IgD-negative memory B cell (primary cell): ENCODE measurements at regions not wholly inside any gene's neighbourhood (a gene's known extent, or its start where the extent isn't known, plus 50 kb on each side); places are given as distances from the start of the nearest gene placed in this dataset.

Experiments
- H3K27ac Mint-ChIP-seq, 3 donors: one replicate each; pipeline ENCODE4 v1.8.0; 2020 to 2022; ENCODE audit warnings: mild to moderate bottlenecking in 3 of 3, mixed read lengths in 3 of 3, moderate library complexity in 1 of 3
- H3K27me3 Mint-ChIP-seq: one replicate; pipeline ENCODE4 v1.8.0; 2021; ENCODE audit warnings: mixed read lengths
- H3K36me3 Mint-ChIP-seq: one replicate; pipeline ENCODE4 v1.8.0; 2020; ENCODE audit warnings: mild to moderate bottlenecking, mixed read lengths
- H3K4me1 Mint-ChIP-seq, 3 donors: one replicate each; pipeline ENCODE4 v1.8.0; 2020 to 2022; ENCODE audit warnings: mixed read lengths in 3 of 3, mild to moderate bottlenecking in 1 of 3
- H3K4me3 Mint-ChIP-seq, 4 donors: one replicate each; pipeline ENCODE4 v1.8.0; 2020 to 2022; ENCODE audit warnings: mild to moderate bottlenecking in 4 of 4, mixed read lengths in 4 of 4, moderate library complexity in 3 of 4
- H3K9me3 Mint-ChIP-seq, 3 donors: one replicate each; pipeline ENCODE4 v1.8.0; 2020 to 2021; ENCODE audit warnings: mixed read lengths in 3 of 3, mild to moderate bottlenecking in 1 of 3

DNA sequence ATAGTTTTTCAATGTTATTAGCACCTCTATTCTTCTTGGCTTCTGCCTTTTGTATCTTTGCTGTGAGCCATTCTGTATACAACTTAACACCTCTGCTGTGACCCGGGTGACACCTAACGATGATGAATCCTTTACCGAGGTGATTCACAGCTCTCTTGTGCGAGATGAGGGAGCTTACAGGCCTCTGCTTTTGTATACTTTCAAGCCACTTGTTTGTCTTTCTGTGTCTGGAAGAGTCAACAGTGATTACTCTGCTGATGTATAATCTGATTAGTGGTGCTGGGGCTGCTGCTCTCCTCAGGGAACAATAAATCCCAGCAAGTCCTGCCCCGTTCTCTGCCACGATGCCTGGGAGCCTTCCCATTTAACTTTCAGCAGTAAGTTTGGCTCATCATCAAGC is 442.9 kb upstream of the SGCD start:
- no peak overlapping the region for H3K4me3 Mint-ChIP-seq
- peaks cover 0 to 2% (median 0%) of the 10 kb centered on the region in 3 donors for H3K9me3 Mint-ChIP-seq
- H3K27me3 Mint-ChIP-seq = no peaks in the 10 kb centered on the region
- H3K36me3 Mint-ChIP-seq = no peaks in the 10 kb centered on the region
- H3K27ac Mint-ChIP-seq = no peak overlapping the region
- H3K4me1 Mint-ChIP-seq = no peaks in the 10 kb centered on the region

DNA sequence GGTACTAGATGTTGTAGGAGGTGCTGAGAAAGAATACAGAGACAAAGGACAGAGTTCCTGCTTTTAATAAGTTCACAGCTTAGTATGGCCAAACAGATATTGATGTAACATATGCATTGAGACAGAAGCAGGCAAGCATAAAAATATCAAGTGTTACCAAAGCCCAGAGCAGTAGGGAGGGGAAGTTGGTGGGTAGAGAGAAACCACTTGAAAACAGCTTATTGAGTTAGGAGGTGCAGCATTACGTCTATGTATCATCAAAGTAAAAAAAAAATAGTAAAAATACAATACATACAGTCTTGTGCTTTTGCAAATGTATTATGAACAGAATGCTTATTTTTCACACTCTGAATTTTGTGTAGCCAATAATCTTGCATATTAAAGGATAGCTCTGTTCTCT is 441.8 kb upstream of the SGCD start:
- no peaks in the 10 kb centered on the region for H3K36me3 Mint-ChIP-seq
- no peaks in the 10 kb centered on the region for H3K4me1 Mint-ChIP-seq
- no peak overlapping the region for H3K27ac Mint-ChIP-seq
- no peak overlapping the region for H3K4me3 Mint-ChIP-seq
- H3K27me3 Mint-ChIP-seq = no peaks in the 10 kb centered on the region
- H3K9me3 Mint-ChIP-seq = peaks cover 0 to 2% (median 0%) of the 10 kb centered on the region in 3 donors

DNA sequence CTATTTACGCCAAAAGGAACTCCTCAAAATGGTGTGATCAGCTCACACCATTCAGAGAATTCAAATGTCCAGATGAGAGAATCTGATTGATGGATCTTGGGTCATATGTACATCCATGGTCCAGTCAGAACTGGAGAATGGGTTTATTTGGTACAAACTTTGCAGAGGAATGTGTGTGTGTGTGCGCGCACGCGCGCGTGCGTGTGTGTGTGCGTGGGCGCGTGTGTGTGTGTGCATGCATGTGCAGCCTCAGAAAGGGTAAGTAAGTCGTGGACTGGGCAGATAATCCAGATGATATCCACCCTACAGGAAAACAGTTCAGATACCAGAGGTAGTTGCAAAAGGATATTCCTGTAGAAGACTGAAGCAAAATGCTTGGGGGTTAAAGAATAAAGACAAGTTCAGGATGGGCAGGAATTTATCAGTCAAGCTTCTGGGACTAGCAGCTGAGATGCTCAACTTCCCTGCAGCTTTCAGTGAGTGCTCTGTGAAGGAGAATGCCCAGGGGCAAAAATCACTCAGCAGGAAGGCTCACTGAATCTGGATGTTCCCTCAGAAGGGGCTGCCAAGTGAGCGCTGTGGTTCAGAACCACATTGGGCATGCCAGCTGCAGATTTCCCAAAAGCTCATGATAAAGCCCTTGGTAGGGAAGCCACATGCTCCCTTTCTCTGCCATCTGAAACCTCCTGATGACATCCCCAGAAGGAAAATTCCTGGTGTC is 440.5 kb upstream of the SGCD start:
- Mint-ChIP-seq H3K36me3 (no peaks in the 10 kb centered on the region), H3K9me3 (peaks cover 0 to 2% (median 0%) of the 10 kb centered on the region in 3 donors), H3K4me3 (no peak overlapping the region), H3K4me1 (no peaks in the 10 kb centered on the region), H3K27me3 (peaks cover 1% of the 10 kb centered on the region), H3K27ac (no peak overlapping the region)

GRCh38 chr5:155895484-155895883 is 431.5 kb upstream of the SGCD start:
- Mint-ChIP-seq H3K27ac (no peak overlapping the region), H3K36me3 (no peaks in the 10 kb centered on the region), H3K27me3 (peaks cover 5% of the 10 kb centered on the region), H3K9me3 (no peaks in the 10 kb centered on the region), H3K4me3 (no peak overlapping the region), H3K4me1 (no peaks in the 10 kb centered on the region)

- H3K36me3 Mint-ChIP-seq = no peaks in the 10 kb centered on the region
- no peak overlapping the region for H3K27ac Mint-ChIP-seq
- no peak overlapping the region for H3K4me3 Mint-ChIP-seq
- H3K27me3 Mint-ChIP-seq = no peaks in the 10 kb centered on the region
- no peaks in the 10 kb centered on the region for H3K4me1 Mint-ChIP-seq
- no peaks in the 10 kb centered on the region for H3K9me3 Mint-ChIP-seq
These were observed 429.2 kb upstream of the SGCD start for GRCh38 chr5:155897761-155898160.

- H3K36me3 Mint-ChIP-seq = no peaks in the 10 kb centered on the region
- peaks cover under 1% of the 10 kb centered on the region for H3K27me3 Mint-ChIP-seq
These were observed 428.7 kb upstream of the SGCD start for GRCh38 chr5:155898284-155898683.

DNA sequence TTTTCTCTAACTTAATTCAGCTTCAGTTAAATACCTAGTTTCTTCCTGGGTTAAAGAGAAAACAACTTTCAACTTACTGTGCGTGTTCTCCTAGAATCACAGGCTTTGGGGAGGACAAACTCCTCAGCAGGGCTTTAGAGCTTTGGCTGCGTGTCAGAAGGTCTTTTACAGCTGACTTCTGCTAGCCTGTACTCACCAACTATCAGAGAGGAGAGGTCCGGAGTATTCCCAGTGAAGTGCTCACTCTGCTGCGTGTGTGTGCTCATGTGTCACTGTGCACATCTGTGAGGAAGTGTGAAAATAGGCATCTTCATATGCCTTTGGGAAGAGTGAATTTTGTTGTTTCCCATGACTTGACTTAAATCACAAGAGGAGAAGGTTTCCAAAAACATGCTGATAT is 423.2 kb upstream of the SGCD start:
- Mint-ChIP-seq H3K4me3 (no peak overlapping the region), H3K27ac (no peak overlapping the region), H3K4me1 (no peaks in the 10 kb centered on the region), H3K36me3 (no peaks in the 10 kb centered on the region), H3K27me3 (peaks cover 2% of the 10 kb centered on the region), H3K9me3 (peaks cover 0 to 2% (median 0%) of the 10 kb centered on the region in 3 donors)

More at GRCh38 chr5:155898284-155898683, 428.7 kb upstream of the SGCD start:
- H3K4me1 Mint-ChIP-seq = no peaks in the 10 kb centered on the region
- no peak overlapping the region for H3K27ac Mint-ChIP-seq
- H3K9me3 Mint-ChIP-seq = no peaks in the 10 kb centered on the region
- H3K4me3 Mint-ChIP-seq = no peak overlapping the region

GRCh38 chr5:155905364-155905763 is 421.6 kb upstream of the SGCD start:
- H3K27me3 Mint-ChIP-seq = peaks cover 2% of the 10 kb centered on the region
- H3K9me3 Mint-ChIP-seq = peaks cover 0 to 3% (median 0%) of the 10 kb centered on the region in 3 donors
- H3K4me1 Mint-ChIP-seq = no peaks in the 10 kb centered on the region
- H3K36me3 Mint-ChIP-seq = no peaks in the 10 kb centered on the region
- H3K27ac Mint-ChIP-seq = no peak overlapping the region
- no peak overlapping the region for H3K4me3 Mint-ChIP-seq

DNA sequence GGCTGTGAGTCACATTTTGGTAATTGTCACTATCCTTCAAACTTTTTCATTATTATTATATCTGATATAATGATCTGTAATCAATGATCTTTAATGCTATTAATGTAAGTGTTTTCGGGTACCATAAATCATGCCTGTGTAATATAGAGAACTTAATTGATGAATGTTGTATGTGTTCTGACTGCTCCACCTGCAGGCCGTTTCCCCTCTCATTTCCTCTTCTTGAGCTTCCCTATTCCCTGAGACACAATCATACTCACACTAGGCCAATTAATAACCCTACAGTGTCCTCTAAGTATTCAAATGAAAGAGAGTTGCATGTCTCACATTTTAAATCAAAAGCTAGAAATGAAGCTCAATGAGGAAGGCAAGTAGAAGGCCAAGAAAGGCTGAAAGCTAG is 420.9 kb upstream of the SGCD start:
- H3K36me3 Mint-ChIP-seq = no peaks in the 10 kb centered on the region
- peaks cover 2% of the 10 kb centered on the region for H3K27me3 Mint-ChIP-seq
- no peak overlapping the region for H3K27ac Mint-ChIP-seq
- H3K4me3 Mint-ChIP-seq = no peak overlapping the region
- peaks cover 0 to 3% (median 0%) of the 10 kb centered on the region in 3 donors for H3K9me3 Mint-ChIP-seq
- H3K4me1 Mint-ChIP-seq = no peaks in the 10 kb centered on the region

GRCh38 chr5:155908543-155908942 is 418.4 kb upstream of the SGCD start:
- Mint-ChIP-seq H3K4me3 (no peak overlapping the region), H3K4me1 (no peaks in the 10 kb centered on the region), H3K36me3 (no peaks in the 10 kb centered on the region), H3K9me3 (peaks cover 0 to 3% (median 0%) of the 10 kb centered on the region in 3 donors), H3K27me3 (peaks cover 2% of the 10 kb centered on the region), H3K27ac (no peak overlapping the region)

- peaks cover 0 to 1% (median 0%) of the 10 kb centered on the region in 3 donors for H3K9me3 Mint-ChIP-seq
- no peaks in the 10 kb centered on the region for H3K36me3 Mint-ChIP-seq
- H3K4me1 Mint-ChIP-seq = no peaks in the 10 kb centered on the region
- peaks cover 2% of the 10 kb centered on the region for H3K27me3 Mint-ChIP-seq
- H3K4me3 Mint-ChIP-seq = no peak overlapping the region
- H3K27ac Mint-ChIP-seq = no peak overlapping the region
These were observed 414.7 kb upstream of the SGCD start for GRCh38 chr5:155912291-155912690.

- Mint-ChIP-seq H3K4me3 (no peak overlapping the region), H3K9me3 (peaks cover 0 to 1% (median 0%) of the 10 kb centered on the region in 3 donors), H3K4me1 (no peaks in the 10 kb centered on the region), H3K36me3 (no peaks in the 10 kb centered on the region), H3K27me3 (peaks cover 2% of the 10 kb centered on the region), H3K27ac (no peak overlapping the region)
These were observed 412.2 kb upstream of the SGCD start for GRCh38 chr5:155914766-155915165.

DNA sequence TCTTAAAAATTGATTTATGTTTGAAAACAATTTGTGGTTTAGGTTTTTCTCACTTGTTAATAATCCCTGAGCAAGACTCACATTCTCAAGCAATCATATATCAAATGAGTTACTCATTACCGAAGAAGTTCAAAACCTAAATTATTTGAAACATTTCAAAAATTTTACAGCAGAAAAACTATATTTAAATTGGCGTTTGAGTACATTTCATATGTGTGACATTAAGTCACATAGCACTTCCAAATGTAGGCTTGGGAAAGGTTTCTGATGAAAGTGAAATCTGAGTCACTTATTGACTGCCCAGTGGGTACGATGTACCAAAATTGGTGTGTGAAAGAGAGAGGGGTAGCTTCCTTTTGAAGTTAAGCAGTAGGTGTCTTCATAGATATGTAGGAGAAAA is 411.4 kb upstream of the SGCD start:
- peaks cover 2% of the 10 kb centered on the region for H3K27me3 Mint-ChIP-seq
- no peak overlapping the region for H3K4me3 Mint-ChIP-seq
- H3K27ac Mint-ChIP-seq = no peak overlapping the region
- no peaks in the 10 kb centered on the region for H3K4me1 Mint-ChIP-seq
- no peaks in the 10 kb centered on the region for H3K9me3 Mint-ChIP-seq
- no peaks in the 10 kb centered on the region for H3K36me3 Mint-ChIP-seq

DNA sequence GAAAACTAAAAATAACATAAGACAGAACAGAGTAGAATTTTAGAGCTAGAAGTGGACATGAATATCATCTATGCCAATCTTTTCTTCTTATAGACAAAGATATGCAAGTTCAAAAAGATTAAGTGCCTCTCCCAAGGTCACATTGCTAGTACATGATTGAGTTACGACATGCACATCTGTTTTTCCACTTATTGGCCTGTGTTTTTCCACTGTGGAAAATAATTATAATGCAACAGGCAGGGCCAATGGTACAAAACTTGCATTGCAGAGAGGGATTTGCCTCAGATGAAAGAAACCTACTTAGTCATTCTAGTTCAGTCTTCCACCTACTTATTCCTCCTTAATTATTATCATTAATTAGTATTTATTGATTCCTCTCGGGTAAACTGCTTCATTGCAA is 407.8 kb upstream of the SGCD start:
- no peaks in the 10 kb centered on the region for H3K9me3 Mint-ChIP-seq
- H3K4me1 Mint-ChIP-seq = no peaks in the 10 kb centered on the region
- no peak overlapping the region for H3K27ac Mint-ChIP-seq
- peaks cover 2% of the 10 kb centered on the region for H3K27me3 Mint-ChIP-seq
- no peak overlapping the region for H3K4me3 Mint-ChIP-seq
- no peaks in the 10 kb centered on the region for H3K36me3 Mint-ChIP-seq

GRCh38 chr5:155919725-155920124 is 407.2 kb upstream of the SGCD start:
- H3K9me3 Mint-ChIP-seq = no peaks in the 10 kb centered on the region
- H3K27me3 Mint-ChIP-seq = peaks cover 2% of the 10 kb centered on the region
- no peaks in the 10 kb centered on the region for H3K36me3 Mint-ChIP-seq
- H3K4me1 Mint-ChIP-seq = no peaks in the 10 kb centered on the region
- H3K4me3 Mint-ChIP-seq = no peak overlapping the region
- no peak overlapping the region for H3K27ac Mint-ChIP-seq

DNA sequence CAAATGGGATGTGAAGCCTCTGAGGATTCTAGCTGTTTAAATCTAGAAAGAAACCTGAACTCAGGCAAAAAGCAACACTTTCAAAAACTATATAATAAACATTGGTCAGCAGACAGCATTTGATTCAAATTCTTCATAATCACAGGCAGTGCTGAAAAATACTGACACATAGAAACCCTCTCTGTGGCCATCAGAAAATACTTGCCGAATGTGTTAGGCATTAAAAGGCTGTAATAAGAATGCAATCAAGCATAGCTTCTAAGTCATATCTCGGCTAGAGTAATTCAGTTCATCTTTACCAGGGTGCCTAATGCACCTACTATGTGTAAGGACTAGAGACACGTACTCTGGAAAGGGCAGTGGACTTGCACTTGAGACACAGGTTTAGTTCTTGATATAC is 405.3 kb upstream of the SGCD start:
- Mint-ChIP-seq H3K4me3 (no peak overlapping the region), H3K27me3 (peaks cover 2% of the 10 kb centered on the region), H3K9me3 (no peaks in the 10 kb centered on the region), H3K36me3 (no peaks in the 10 kb centered on the region), H3K4me1 (no peaks in the 10 kb centered on the region), H3K27ac (no peak overlapping the region)
